Activated gamma-delta T cell treated with Interleukin-2 at 50 U/mL for 16 hours (primary cell): ENCODE measurements at regions not wholly inside any gene's neighbourhood (a gene's known extent, or its start where the extent isn't known, plus 50 kb on each side); places are given as distances from the start of the nearest gene placed in this dataset.
"Not testable (repeated sequence)": the region's sequence is repeated elsewhere in the genome, so short reads cannot be mapped to it uniquely, and the experiment has no call there.

Source experiments
- DNase-seq: peaks from one replicate; pipeline ENCODE4 v3.0.0-alpha.2; 2020

DNA sequence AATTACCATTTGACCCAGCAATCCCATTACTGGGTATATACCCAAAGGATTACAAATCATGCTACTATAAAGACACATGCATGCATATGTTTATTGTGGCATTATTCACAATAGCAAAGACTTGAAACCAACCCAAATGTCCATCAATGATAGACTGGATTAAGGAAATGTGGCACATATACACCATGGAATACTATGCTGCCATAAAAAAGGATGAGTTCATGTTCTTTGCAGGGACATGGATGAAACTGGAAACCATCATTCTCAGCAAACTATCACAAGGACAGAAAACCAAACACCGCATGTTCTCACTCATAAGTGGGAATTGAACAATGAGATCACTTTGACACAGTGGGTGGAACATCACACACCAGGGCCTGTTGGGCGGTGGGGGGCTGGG is 83.9 kb upstream of the MAP3K1 start:
- DNase-seq = not testable (repeated sequence)

DNA sequence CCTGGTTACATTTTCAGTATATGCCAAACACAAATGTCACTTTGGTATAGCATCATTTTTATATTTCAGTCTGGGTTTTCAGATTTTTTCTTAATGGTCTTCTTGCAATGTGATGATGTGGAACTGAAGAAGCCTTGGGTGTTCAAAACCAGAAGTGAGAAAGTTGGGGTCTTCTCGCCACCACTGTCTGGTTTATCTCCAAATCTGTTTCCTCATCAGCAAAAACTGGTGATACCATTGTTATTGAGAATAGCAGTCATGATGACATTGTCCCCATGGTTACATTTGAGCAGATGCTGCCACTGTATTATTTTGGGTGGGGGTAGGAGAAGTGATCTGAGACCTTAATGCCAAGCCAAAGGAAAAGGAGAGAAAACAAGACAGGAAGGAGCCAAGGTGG is 85.9 kb upstream of the MAP3K1 start:
- no peak for DNase-seq

DNA sequence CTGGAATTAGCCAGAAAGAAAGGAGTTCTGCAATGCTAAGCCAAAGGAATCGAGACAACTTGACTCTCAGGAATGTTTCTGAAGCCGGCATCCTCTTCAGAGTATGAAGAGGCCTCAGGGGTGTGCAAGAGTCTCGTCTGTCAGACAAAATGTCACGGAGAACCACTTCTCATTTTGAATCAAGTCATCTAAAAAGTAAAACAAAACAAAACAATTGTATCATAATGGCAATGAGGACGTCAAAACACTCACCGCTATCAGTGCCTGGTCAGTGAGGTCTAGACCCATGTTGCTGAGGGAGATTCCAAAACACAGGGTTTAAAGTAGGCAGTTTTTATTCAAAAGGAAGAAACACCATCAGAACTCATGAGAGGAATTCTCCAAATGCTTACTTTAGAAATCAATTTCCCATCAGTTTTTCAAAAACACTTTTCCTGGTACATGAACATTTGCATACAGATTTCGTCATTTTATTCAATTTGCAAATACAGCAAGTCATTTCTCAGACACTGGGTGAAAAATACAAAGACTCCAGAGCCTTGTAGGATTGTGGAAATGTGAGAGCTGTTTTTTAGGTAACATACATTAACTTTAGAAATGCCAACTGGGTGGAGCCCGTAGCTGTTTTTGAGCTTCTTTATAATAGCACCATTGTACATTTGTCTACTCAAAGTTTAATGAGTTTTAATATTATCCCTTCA is 89.5 kb upstream of the MAP3K1 start:
- DNase-seq = no peak

DNA sequence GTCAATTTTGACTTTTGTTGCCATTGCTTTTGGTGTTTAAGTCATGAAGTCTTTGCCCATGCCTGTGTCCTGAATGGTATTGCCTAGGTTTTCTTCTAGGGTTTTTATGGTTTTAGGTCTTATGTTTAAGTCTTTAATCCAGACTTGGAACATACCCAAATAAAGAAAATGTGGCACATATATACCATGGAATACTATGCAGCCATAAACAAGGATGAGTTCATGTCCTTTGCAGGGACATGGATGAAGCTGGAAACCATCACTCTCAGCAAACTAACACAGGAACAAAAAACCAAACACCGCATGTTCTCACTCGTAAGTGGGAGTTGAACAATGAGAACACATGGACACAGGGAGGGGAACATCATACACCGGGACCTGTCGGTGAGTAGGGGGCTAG is 90.5 kb upstream of the MAP3K1 start:
- not testable (repeated sequence) for DNase-seq

DNA sequence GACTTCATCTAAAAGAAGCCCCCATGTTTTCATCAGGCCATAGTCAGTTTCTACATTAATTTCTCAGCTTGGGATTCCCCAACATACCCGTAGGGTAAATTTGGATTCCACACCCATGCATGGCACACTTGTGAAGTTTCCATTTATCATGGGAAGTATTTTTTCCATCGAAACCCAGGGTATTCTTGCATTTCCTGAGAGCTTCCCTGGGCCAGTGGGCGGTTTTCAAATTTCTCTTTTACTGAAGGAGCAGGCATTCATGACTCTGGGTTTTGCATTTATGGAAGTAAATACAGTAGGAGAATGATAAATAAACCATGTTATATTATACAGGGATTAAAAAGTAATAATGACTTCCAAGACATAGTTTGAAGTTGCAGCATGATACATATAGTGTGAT is 93.0 kb upstream of the MAP3K1 start:
- no peak for DNase-seq

DNA sequence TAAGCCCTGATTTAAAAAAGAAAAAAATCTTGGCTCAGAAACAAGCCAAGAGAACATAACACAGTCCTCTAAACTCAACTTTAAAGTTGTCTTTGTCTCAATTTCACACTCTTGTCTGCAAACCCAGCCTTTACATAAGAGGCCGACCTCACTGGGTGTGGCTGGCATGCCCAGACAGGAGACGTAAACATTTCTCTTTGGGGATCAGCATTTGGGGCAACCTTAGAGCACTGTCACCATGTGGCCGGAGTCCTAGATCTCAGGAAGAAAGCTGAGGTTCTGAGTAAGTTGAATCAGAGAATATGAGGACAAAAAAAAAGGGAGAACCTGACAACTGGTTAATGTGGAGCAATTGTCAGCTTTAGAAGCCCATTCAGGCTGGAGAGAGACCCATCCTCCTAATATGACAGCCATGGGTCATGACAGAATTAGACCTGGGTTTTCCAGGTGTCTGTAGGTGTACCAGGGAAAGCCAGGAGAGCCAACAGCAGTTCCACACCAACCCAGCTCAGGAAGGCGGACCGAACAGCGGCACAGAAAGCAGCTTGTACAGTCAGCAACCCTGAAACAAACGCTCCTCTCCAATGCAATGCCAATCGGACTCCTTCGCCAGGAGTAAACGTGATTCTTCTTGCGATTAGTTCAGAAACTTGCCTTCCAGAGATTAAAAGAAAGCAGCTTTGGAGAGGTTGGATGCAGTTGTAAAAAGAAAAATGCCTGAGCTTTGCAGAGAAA is 97.9 kb upstream of the MAP3K1 start:
- no peak for DNase-seq

DNA sequence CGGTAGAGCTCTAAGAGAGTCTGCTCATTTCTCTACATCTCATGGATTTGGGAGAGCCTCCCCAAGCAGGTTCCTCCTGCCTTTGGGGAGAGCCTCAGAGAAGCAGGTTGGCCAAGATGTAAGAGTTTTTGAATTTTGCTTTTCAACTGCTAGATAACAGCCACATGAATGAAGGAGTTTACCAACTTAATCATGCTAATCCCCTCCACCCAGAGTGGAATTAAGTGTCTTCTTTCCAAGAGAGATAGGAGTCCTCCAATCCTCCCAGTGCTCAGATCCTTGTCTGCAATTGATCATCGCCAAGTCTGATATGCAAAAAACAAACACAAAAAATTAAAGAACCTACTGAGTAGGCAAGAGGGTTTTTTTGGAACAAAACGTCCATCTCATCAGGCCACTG is 99.4 kb upstream of the MAP3K1 start:
- no peak for DNase-seq

DNA sequence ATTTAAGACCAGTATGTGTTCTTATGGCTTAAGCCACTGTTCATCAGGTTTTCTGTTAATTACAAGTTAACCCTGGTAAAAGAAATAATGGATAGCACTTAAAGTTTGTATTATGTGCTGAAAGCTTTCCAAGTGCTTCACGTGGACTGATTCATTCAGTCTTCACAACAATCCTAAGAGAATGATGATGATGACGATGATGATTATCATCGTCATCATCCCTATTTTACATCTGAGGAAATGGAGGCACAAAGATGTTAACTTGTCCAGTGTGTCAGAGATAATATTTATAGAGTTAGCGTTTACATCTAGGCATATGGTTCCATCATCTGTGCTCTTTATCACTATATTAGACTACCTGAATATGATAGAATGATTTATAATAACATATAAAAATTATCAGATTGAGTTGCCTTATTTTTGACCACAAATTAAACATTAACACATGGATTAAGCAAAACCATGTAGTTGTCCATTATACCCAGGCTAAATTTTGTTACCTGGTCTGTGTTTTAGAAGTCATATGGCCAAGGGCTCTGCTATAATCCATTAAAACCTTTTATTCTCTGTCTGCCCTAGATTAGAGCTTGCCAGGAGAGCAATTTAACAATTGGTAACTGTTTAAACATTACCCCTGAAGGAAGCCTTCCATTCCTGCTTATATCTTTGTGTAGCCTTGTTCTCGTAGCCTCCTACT is 102.3 kb upstream of the MAP3K1 start:
- no peak for DNase-seq

DNA sequence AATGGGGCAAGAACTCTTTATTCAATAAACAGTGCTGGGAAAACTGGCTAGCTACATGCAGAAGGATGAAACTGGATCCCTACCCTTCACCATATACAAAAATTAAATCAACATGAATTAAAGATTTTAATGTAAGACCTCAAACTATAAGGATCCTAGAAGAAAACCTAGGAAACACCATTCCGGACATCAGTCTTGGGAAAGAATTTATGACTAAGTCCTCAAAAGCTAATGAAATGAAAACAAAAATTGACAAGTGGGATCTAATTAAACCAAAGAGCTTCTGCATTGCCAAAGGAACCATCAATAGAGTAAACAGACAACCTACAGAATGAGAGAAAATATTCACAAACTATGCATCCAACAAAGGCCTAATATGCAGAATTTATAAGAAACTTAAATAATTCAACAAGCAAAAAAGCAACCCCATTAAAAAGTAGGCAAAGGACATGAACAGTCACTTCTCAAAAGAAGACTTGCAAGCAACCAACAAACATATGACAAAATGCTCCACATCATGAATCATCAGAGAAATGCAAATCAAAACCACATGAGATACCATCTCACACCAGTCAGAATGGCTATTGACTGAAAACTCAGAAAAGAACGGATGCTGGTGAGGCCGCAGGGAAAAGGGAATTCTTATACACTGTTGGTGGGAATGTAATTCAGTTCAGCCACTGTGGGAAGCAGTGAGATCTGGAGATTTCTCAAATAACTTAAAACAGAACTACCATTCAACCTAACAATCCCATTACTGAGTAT is 104.3 kb upstream of the MAP3K1 start:
- DNase-seq = no peak

DNA sequence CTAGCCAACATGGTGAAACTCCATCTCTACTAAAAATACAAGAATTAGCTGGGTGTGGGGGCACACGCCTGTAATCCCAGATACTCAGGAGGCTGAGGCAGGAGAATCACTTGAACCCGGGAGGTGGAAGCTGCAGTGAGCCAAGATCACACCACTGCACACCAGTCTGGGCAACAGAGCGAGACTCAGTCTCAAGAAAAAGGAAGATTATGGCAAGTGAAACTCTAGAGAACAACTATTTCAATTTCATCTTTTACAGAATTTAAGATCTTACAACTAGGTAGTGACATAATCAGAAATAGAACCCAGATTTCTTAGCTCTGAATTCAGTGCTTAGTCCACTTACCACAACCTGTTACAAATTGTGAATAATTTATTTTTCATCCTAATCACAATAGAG is 108.8 kb upstream of the MAP3K1 start:
- DNase-seq = no peak

DNA sequence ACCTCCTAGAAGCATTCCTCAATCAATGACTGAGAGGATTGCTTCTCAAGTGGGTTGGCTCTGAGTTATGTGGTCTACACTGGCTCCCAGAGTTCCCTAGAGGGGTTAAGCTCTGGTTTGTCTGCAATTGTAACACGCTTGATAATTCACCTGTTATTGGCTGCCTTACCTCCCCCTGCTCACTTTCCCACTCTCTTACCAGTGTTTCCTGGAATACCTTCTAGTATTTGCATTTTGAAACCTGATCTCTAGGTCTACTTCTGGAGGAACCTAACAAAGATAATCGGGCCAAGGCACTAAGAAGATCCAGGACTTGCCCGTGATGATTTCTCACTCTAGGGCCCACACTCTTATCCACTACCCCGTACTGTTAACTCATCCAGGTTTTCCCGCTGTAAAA is 110.1 kb upstream of the MAP3K1 start:
- DNase-seq = no peak

DNA sequence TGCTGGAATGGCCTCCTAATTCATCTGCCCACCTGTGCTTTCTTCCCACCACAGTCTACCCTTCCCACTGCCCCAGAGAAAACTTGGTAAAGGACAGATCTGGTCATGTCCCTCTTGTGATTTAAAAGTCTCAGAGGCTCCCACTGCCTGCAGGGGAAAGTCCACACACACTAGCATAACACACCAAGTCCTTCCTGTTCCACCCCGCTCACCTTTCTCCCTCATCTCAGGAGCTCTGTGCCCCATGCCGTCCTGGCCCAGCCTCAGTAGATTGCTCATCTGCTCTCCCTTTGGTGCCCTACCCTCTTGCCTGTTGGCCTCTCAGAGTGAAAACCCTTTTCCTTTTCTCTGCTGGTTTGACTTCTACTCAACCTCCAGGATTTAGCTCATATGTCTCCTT is 111.4 kb upstream of the MAP3K1 start:
- DNase-seq = no peak

DNA sequence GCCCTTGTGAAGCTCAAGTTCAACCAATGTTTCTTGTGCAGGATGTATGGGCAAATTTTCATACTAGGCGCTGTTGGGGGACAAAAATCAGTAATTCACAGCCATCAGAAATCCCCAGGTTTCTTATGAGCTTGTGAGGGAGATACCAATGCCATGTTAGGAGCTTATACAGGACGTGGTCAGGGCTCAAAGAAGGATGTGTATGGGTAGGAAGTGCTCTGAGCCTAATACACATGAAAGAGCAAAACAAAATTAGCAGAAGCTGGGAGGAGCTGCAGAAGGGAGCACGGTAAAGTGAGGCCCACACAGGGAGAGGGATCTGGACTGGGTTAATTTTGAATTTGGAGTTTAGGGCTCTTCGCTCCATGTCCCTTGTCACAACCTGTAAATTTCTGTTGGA is 114.6 kb upstream of the MAP3K1 start:
- no peak for DNase-seq

DNA sequence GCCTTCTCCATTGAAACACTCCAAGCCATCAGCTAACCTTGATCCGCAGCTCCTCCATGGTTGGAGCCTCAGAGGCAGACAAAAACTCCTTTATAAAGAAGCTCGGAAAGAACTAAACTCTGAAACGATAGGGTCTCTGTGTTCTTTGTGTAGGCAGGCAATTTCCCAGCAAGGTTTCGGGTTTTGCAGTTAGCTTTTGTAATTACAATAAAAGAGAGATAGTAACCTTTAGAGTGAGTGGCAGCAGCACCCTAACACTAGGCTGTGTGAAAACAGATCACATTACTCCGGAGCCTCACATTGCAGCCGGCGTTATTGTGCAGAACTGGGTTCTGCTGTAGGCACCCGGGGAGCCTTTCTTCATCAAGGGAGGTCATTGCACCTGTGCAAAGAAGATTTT is 115.8 kb upstream of the MAP3K1 start:
- no peak for DNase-seq

DNA sequence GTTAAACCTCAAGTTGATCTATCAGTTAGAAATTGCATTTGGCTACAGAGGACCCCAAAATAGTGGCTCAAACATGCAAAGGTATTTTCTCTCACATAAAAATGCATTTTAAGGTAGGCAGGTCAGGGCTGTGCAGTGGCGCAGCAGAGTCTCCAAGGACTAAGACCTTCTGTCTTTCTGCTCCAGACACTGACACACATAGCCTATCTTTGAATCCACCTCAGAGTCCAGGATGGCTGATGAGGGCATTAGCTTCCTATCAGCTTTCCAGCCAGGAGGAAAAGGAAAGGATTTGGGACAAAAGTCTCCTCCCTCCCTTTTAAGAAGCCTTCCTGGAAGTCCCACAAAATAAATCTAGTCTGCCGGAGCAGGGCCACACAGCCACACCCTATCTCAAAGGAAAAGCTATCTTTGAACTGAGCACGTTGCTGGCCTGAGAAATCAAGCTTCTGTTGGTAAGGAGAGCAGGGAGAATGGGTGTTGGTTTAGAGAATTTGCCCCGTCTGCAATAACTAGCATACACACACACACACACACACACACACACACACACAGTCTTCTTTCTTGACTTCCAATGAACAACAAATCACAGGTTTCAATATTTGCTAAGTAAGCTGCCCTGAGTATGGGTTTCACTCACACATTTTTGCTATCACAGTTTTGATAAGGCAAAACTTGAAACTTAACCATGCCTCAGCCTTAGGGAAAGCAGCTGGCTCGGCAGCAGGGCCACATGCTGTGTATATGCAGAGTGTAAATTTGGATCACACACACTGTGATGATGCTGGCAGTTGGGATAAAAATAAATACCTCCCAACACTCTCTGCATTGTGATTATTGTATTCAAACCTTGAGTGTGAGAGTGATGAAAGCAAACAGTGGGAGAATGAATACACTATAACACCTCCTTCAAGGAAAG is 116.6 kb upstream of the MAP3K1 start:
- DNase-seq = no peak

DNA sequence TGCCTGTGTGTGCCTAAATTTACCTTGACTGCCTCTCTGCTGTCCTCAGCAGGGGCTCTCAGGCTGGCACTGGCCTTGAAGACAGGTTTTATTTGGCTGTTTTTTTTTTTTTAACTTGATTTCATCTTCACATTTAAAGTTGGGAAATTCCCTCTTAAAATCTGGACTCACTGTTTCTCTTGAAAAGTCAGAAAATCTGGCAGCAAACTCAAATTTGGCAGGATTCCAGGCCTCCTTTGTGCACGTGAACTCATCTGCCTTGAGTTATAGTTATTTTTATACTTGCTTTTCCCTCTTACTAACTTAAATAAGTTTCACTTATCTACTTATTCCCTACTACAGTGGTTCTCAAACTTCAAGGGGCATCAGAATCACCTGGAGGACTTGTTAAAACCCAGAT is 118.4 kb upstream of the MAP3K1 start:
- no peak for DNase-seq

DNA sequence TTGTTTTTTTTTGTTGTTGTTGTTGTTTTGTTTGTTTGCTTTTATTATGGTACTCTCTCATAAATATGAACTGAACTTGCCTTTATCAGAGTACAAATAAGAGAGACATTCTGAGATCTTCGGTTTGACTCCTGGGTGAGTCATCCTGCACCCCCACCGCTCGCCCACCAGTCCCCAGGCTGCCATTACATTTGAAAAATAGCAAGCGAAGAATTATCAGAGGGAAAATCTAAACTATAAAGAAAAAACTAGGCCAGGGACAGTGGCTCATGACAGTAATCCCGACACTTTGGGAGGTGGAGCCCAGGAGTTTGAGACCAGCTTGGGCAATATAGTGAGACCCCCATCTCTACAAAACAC is 122.1 kb upstream of the MAP3K1 start:
- DNase-seq = peak; percentile 26

DNA sequence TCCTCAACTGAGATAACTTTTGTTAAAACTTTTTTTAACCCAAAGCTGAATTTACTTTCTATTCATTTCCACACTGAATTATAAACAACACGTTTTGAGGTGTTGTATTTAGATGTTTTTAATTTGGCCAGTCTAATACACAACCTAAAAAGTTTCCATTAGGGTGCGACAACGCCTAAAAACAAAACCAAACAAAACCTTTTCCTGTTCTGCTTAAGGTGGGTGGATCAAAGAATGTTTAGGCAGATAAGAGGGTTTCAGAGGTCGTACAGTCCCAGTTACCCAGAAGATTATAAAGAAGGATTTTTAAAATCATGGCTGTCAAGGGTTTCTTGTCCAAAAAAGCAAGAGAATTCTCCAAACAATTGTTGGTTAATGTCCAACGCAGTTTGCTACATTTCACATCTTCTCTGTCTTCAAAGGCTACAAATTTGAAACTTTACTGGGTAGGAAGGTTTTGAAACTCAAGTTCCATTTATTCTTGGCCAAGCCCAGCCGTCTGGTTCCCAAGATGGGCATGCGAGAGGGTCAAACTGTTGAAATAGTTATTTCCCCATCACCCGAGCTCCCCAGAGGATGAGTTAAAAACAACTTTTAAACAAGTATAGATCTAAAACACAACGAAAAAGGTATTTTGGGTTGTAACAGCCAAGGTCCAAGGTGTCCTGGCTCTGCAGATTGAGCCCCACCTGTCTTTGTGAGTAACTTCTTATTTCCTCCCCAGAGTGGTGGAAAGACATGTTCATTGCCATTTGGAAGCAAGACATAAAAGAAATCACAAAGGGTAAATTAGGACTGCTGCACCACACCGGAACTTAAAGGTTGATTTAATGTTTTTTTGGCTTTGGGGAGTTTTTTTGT is 122.8 kb upstream of the MAP3K1 start:
- no peak for DNase-seq

DNA sequence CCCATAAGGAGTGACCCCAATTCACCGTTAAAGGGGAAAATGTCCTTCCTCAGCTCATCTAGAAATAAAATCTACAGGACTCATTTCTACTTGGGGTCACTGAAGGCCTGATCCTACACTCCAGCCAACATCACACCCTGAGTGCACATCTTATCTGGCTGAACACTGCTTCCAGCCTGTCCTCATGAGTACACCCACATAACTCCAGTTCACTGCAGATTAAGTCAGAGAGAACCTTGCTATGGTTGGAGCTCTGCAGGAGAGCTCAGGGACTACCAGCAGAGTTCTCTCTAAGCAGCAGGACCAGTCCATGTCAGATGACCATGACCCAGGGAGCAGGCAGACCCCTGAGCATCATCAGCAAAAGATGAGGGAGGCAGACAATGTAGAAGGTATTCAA is 126.9 kb upstream of the MAP3K1 start:
- DNase-seq = no peak

DNA sequence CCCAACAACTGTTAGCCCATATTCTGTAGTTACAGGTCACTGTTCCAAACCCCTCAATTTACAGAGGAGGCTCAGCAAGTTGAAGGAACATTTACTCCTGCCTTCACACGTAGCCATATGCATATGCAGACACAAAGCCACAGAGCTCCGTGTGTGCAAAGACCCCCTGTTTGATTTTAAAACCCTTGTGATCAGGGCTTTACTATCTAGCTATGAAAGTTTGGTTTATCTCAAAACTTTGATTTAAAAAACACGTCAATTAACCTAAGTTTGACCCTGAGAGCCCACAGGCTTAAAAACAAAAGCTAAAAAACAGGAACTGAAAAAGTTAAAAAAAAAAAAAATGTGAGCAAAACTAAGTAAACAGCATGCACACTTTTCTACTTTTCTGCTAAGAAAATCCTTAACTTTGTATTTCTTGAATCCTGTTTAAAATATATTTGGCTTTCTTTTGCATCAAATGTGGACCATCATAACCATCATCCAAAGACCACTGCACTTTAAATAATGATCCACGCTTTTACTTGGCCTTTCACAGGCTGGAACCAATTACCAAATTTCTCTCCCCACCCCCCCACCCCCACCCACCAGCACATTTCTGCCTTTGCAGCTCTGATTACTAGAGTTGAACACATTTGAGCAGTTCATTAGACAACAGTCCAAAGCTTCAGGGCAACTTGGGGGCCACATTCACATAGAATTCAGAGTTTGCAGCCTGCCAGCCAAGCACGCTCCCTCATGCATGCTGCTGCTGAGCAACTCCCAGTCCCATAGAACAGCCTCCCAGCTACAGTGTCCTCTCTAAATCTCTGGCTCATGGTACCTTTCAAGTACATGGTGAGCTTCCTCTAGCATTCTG is 128.8 kb upstream of the MAP3K1 start:
- no peak for DNase-seq
